GM12873 (cell line): ENCODE measurements at regions not wholly inside any gene's neighbourhood (a gene's known extent, or its start where the extent isn't known, plus 50 kb on each side); places are given as distances from the start of the nearest gene placed in this dataset.
A peak's percentile ranks its signal among the peaks of the same experiment; 100 is the strongest.

ENCODE experiments used
- TF ChIP-seq, protein P1 (sequence below): IDR thresholded peaks from 2 replicates; pipeline ENCODE4 v1.5.1; 2012; ENCODE audit warnings: low read depth, mild to moderate bottlenecking, moderate library complexity, low read length, control low read depth; ENCODE audit not compliant: insufficient read depth; ENCODE audit errors: missing control alignments

- TF ChIP-seq, protein P1, sequence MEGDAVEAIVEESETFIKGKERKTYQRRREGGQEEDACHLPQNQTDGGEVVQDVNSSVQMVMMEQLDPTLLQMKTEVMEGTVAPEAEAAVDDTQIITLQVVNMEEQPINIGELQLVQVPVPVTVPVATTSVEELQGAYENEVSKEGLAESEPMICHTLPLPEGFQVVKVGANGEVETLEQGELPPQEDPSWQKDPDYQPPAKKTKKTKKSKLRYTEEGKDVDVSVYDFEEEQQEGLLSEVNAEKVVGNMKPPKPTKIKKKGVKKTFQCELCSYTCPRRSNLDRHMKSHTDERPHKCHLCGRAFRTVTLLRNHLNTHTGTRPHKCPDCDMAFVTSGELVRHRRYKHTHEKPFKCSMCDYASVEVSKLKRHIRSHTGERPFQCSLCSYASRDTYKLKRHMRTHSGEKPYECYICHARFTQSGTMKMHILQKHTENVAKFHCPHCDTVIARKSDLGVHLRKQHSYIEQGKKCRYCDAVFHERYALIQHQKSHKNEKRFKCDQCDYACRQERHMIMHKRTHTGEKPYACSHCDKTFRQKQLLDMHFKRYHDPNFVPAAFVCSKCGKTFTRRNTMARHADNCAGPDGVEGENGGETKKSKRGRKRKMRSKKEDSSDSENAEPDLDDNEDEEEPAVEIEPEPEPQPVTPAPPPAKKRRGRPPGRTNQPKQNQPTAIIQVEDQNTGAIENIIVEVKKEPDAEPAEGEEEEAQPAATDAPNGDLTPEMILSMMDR, result no peak
Observed at GRCh38 chr3:74891312-74891711, 276.9 kb upstream of the CNTN3 start.

- TF ChIP-seq, protein P1, result peak; percentile 9
Observed at GRCh38 chr3:74883690-74884089, 269.2 kb upstream of the CNTN3 start.

DNA sequence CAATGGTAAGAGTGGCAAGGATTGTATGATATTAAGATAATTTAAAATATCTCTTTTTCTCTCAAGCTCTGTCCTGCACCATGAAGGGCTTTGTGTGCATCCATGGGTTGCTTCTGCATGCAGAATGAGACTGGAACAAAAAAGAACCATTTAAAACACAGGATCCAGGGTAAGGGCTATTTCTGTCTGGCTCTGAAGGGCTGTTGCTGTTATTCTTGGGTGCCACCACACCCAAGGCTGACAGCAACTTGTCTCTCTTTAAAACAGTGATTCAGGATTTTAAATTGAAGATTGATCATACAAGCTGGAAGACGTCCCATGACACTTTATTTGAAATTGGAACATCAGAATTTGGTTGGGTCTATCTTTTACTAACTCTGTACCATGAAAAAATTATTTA, 268.8 kb upstream of the CNTN3 start:
- TF ChIP-seq, protein P1, result no peak

DNA sequence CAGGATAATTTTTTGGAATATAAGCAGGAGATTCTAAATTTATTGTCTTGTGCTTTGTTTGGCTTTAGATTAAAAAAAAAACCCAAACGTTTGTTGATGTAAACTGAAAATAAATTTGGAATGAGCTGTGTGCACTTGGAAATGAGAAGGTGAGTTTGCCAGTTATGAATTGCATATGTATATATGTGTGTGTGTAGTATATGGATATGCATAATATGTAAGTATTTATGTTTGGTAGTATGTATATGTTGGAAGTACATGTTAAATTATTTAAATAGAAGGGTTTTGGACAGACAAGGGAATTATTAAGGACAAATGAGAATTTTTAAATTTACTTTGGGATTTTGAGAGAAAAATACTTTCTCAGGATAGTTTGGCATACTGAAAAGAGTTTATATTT, 265.8 kb upstream of the CNTN3 start:
- TF ChIP-seq, protein P1, result no peak

GRCh38 chr3:74866357-74867030, 252.0 kb upstream of the CNTN3 start:
- TF ChIP-seq, protein P1, result no peak

DNA sequence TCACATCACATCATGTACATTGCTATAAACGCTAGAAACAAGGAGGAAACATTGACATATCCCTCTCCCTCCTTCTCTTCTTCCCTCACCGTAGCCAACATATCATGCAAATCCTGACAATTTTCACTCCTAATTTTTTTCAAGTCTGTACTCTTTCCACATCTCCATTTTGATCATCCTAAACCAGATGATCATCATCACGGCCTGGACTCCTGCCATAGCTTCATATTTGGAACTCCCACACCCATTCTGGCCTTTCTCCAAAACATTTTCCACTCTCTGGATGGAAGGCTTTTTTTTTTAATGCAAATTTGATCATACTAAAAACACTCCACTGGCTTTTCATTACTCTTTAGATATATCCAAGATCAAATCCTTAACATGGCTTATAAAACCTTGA, 248.0 kb upstream of the CNTN3 start:
- TF ChIP-seq, protein P1, result no peak

DNA sequence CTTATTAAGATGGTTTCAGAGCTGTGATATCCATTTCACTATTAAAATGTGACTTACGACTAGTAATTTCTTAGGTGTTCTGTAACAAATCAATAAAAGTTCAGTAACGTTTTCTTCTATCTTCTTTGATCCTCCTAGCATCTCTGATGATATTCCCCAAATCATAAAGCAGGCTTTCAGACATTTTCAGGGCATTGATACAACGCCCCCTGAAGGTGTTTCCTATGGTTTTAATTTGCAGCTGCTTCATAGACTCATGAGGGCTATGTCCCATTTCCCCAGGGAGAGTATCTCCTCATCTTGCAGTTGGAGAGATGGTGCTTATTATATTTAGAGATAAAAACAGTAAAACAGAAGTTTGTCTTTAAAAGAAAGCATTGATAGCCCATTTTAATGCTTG, 246.8 kb upstream of the CNTN3 start:
- TF ChIP-seq, protein P1, result no peak
